ENCODE measurements at regions not wholly inside any gene's neighbourhood (a gene's known extent, or its start where the extent isn't known, plus 50 kb on each side); places are given as distances from the start of the nearest gene placed in this dataset.

DNA sequence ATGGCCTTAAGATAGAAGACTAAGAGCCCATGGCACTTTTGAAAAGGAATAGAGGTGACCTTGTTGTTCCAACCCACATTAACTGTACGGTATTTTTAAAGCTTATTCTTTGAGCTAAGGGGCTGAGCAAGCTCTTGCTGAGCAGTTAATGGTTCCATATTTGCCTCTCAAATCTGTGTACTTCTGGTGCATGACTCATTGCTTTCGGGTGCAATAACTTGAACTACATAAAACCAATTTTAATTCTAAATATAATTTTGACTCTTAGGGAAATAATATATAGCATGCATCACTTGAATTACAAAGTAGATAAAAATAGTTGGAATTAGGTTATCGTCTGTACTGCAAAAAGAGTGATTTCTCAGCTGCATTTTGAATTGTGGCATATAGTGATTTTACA lies 348.1 kb upstream of the CITED2 start:
- H3K27me3 ChIP-seq: no peaks in the 10 kb centered on the region
- H3K27ac ChIP-seq: no peak overlapping the region
- H3K36me3 ChIP-seq: no peaks in the 10 kb centered on the region
- 68 to 88% methylated on average over 3 of the region's 3 CpGs for WGBS, 2 donors (ENCODE audit: low coverage in 1 of 2)
- no peak overlapping the region for H3K4me3 ChIP-seq
- no peaks in the 10 kb centered on the region for H3K9me3 ChIP-seq
- TF ChIP-seq POLR2AphosphoS5 (IDR thresholded peaks at IDR 0.05) (no peak), CTCF (IDR thresholded peaks at IDR 0.05) (no peak), EP300 (IDR thresholded peaks at IDR 0.05) (no peak), POLR2A (IDR thresholded peaks at IDR 0.05) (no peak)
- peaks cover 0 to 15% (median 0%) of the 10 kb centered on the region in 3 donors for H3K4me1 ChIP-seq
- ATAC-seq: no peak

DNA sequence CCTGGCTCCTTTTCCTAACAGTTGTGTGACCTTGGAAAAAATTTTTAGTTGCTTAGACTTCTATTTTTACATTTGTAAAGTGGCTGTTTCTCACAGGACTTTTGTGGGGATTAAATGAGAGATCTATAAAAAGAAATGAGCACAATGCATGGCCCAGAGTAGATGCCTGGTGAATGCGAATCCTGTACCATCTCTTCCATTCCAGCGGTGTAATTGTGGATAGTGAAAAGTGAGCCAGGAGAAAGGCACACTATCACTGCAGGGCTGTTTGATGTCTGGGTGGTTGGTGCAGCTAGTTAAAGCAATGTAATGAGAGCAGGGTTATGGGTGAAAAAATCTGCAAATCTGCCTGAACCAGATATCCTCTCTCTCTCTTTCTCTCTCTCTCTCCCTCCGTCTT lies 347.5 kb upstream of the CITED2 start:
- Histone ChIP-seq H3K9me3 (no peaks in the 10 kb centered on the region), H3K27ac (no peak overlapping the region), H3K4me1 (peaks cover 0 to 15% (median 0%) of the 10 kb centered on the region in 3 donors), H3K4me3 (no peak overlapping the region), H3K27me3 (no peaks in the 10 kb centered on the region), H3K36me3 (no peaks in the 10 kb centered on the region)
- ATAC-seq: no peak
- no peak for TF ChIP-seq EP300 (IDR thresholded peaks at IDR 0.05)
- TF ChIP-seq CTCF (IDR thresholded peaks at IDR 0.05): no peak
- no peak for TF ChIP-seq POLR2AphosphoS5 (IDR thresholded peaks at IDR 0.05)
- no peak for TF ChIP-seq POLR2A (IDR thresholded peaks at IDR 0.05)
- 72 to 90% methylated on average over 2 to 3 of the region's 3 CpGs for WGBS, 2 donors (ENCODE audit: low coverage in 1 of 2)

DNA sequence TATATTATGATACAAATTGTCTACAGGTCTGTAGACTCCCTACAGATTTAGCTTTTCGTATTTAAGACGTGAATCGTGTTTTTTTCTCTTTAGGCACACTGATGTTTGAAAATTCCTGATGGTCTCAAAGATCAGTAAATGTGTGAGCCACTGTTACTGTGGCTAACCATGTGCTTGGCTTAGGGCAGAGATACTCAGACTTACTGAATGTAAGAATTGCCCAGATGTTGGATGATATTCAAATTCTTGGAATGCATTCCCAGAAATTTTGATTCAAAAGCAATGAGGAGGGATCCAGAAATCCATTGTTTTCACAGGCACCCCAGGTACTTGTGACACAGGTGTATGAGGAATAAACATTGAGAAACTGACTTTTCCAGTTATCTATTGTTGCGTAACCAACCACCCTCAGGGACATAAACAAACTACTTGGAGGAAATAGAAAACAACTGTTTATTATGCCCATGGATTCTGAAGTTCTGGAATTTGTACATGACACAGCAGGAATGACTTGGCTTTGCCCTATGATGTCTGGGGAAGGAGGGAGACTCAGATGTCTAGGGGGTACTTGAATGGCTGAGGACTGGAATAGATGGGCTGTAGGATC lies 339.6 kb upstream of the CITED2 start:
- no peaks in the 10 kb centered on the region for H3K36me3 ChIP-seq
- no peak overlapping the region for H3K27ac ChIP-seq
- no peaks in the 10 kb centered on the region for H3K9me3 ChIP-seq
- 84 to 91% methylated on average over 4 of the region's 4 CpGs for WGBS, 2 donors (ENCODE audit: low coverage in 1 of 2)
- H3K27me3 ChIP-seq: no peaks in the 10 kb centered on the region
- no peak overlapping the region for H3K4me3 ChIP-seq
- peaks cover 1 to 4% (median 4%) of the 10 kb centered on the region in 3 donors for H3K4me1 ChIP-seq
- no peak for TF ChIP-seq EP300 (IDR thresholded peaks at IDR 0.05)
- TF ChIP-seq CTCF (IDR thresholded peaks at IDR 0.05): no peak
- TF ChIP-seq POLR2AphosphoS5 (IDR thresholded peaks at IDR 0.05): no peak
- no peak for TF ChIP-seq POLR2A (IDR thresholded peaks at IDR 0.05)
- ATAC-seq: no peak

GRCh38 chr6:139713424-139713823 lies 339.0 kb upstream of the CITED2 start:
- no peak for ATAC-seq
- Histone ChIP-seq H3K4me3 (no peak overlapping the region), H3K9me3 (no peaks in the 10 kb centered on the region), H3K4me1 (peaks cover 3 to 10% (median 10%) of the 10 kb centered on the region in 3 donors), H3K27me3 (no peaks in the 10 kb centered on the region), H3K36me3 (no peaks in the 10 kb centered on the region), H3K27ac (no peak overlapping the region)
- 88 to 92% methylated on average over 3 of the region's 3 CpGs for WGBS, 2 donors (ENCODE audit: low coverage in 1 of 2)
- TF ChIP-seq POLR2A (IDR thresholded peaks at IDR 0.05) (no peak), POLR2AphosphoS5 (IDR thresholded peaks at IDR 0.05) (no peak), CTCF (IDR thresholded peaks at IDR 0.05) (no peak), EP300 (IDR thresholded peaks at IDR 0.05) (no peak)

DNA sequence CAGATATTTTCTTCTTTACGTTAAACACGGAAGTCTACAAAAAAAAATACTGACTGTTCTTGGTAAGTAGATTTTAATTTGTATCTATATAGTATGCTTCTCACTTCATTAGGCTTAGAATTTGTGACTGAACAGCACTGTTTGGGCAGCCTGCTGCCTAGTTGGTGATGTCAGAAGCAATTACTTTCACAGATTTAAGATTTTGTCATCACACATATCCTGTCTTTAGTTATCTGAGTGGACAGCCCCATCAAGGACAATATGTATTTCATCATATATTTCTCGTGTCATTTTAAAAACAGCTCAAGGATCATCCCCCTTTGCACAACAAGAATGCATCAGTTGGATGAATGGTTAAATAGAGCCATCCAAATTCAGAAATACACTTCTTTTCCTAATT lies 338.4 kb upstream of the CITED2 start:
- Histone ChIP-seq H3K4me3 (no peak overlapping the region), H3K4me1 (peaks cover 3 to 15% (median 12%) of the 10 kb centered on the region in 3 donors), H3K36me3 (no peaks in the 10 kb centered on the region), H3K9me3 (no peaks in the 10 kb centered on the region), H3K27me3 (no peaks in the 10 kb centered on the region), H3K27ac (no peak overlapping the region)
- ATAC-seq: no peak
- TF ChIP-seq POLR2AphosphoS5 (IDR thresholded peaks at IDR 0.05) (no peak), CTCF (IDR thresholded peaks at IDR 0.05) (no peak), EP300 (IDR thresholded peaks at IDR 0.05) (no peak), POLR2A (IDR thresholded peaks at IDR 0.05) (no peak)
- 78 to 86% methylated on average over 3 of the region's 3 CpGs for WGBS, 2 donors (ENCODE audit: low coverage in 1 of 2)
